GM21619 (cell line): ENCODE measurements at regions not wholly inside any gene's neighbourhood (a gene's known extent, or its start where the extent isn't known, plus 50 kb on each side); places are given as distances from the start of the nearest gene placed in this dataset.
"Not testable (repeated sequence)": the region's sequence is repeated elsewhere in the genome, so short reads cannot be mapped to it uniquely, and the experiment has no call there.

Experiments
- ATAC-seq: cut with Tn5 transposase; IDR thresholded peaks from one replicate; pipeline ENCODE4 v1.9.1; 2021; ENCODE audit not compliant: unreplicated experiment

GRCh38 chr9:13823026-13823425 is 490.9 kb downstream of the NFIB start:
- ATAC-seq, result no peak

- no peak for ATAC-seq
Observed at GRCh38 chr9:13817754-13818278, 496.1 kb downstream of the NFIB start.

- ATAC-seq, result no peak
Observed at GRCh38 chr9:13816837-13817236, 497.1 kb downstream of the NFIB start.

- ATAC-seq, result no peak
Observed at GRCh38 chr9:13814647-13815400, 499.1 kb downstream of the NFIB start.

- ATAC-seq, result no peak
Observed at GRCh38 chr9:13811876-13812275, 502.1 kb downstream of the NFIB start.

- no peak for ATAC-seq
Observed at GRCh38 chr9:13810510-13810909, 503.4 kb downstream of the NFIB start.

GRCh38 chr9:13809401-13809800 is 504.5 kb downstream of the NFIB start:
- ATAC-seq, result no peak

- ATAC-seq, result no peak
Observed at GRCh38 chr9:13807118-13807517, 506.8 kb downstream of the NFIB start.

- ATAC-seq, result no peak
Observed at GRCh38 chr9:13806714-13807113, 507.2 kb downstream of the NFIB start.

GRCh38 chr9:13805546-13805945 is 508.4 kb downstream of the NFIB start:
- ATAC-seq, result no peak

- no peak for ATAC-seq
Observed at GRCh38 chr9:13804532-13804931, 509.4 kb downstream of the NFIB start.

- ATAC-seq, result no peak
Observed at GRCh38 chr9:13800776-13801175, 513.2 kb downstream of the NFIB start.

GRCh38 chr9:13797701-13798100 is 516.2 kb downstream of the NFIB start:
- ATAC-seq, result not testable (repeated sequence)

- ATAC-seq, result no peak
Observed at GRCh38 chr9:13791816-13792215, 512.3 kb upstream of the MPDZ start.

GRCh38 chr9:13790055-13790454 is 510.6 kb upstream of the MPDZ start:
- no peak for ATAC-seq

GRCh38 chr9:13787234-13787833 is 507.8 kb upstream of the MPDZ start:
- ATAC-seq, result no peak

GRCh38 chr9:13786711-13787110 is 507.2 kb upstream of the MPDZ start:
- ATAC-seq, result no peak

- no peak for ATAC-seq
Observed at GRCh38 chr9:13786131-13786530, 506.6 kb upstream of the MPDZ start.

GRCh38 chr9:13779106-13779505 is 499.6 kb upstream of the MPDZ start:
- ATAC-seq, result no peak

- ATAC-seq, result no peak
Observed at GRCh38 chr9:13778631-13779030, 499.1 kb upstream of the MPDZ start.

GRCh38 chr9:13770956-13771355 is 491.5 kb upstream of the MPDZ start:
- ATAC-seq, result no peak

- no peak for ATAC-seq
Observed at GRCh38 chr9:13769641-13770040, 490.1 kb upstream of the MPDZ start.

- no peak for ATAC-seq
Observed at GRCh38 chr9:13769006-13769405, 489.5 kb upstream of the MPDZ start.
